GM12892 (cell line): ENCODE measurements at regions not wholly inside any gene's neighbourhood (a gene's known extent, or its start where the extent isn't known, plus 50 kb on each side); places are given as distances from the start of the nearest gene placed in this dataset.

Source experiments
- POLR2A ChIP-seq: IDR thresholded peaks from 2 replicates; pipeline ENCODE4 v1.6.1; 2011; ENCODE audit warnings: low read depth, low read length, control low read depth
- POLR2AphosphoS5 ChIP-seq: IDR thresholded peaks from 2 replicates; pipeline ENCODE4 v1.6.1; 2011; ENCODE audit warnings: low read depth, low read length, control low read depth
- TAF1 ChIP-seq: IDR thresholded peaks from 2 replicates; pipeline ENCODE4 v1.6.1; 2011; ENCODE audit warnings: low read depth, mild to moderate bottlenecking, control low read depth, low read length, borderline replicate concordance

- TF ChIP-seq POLR2AphosphoS5 (no peak), POLR2A (no peak), TAF1 (no peak)
Observed at GRCh38 chr9:126157826-126158587, 168.6 kb upstream of the MVB12B start.
